Suppressor macrophage treated with lipopolysaccharide for 4 hours (primary cell): ENCODE measurements at regions not wholly inside any gene's neighbourhood (a gene's known extent, or its start where the extent isn't known, plus 50 kb on each side); places are given as distances from the start of the nearest gene placed in this dataset.
"Not testable (repeated sequence)": the region's sequence is repeated elsewhere in the genome, so short reads cannot be mapped to it uniquely, and the experiment has no call there.

ENCODE experiments used
- DNase-seq: peaks from one replicate; pipeline ENCODE4 v3.0.0-alpha.2; 2020

- not testable (repeated sequence) for DNase-seq
Observed at GRCh38 chr21:5066682-5067251, 5454.6 kb upstream of the TPTE start.

GRCh38 chr21:5067326-5068048 lies 5453.9 kb upstream of the TPTE start:
- not testable (repeated sequence) for DNase-seq

GRCh38 chr21:5068649-5069048 lies 5452.7 kb upstream of the TPTE start:
- not testable (repeated sequence) for DNase-seq

DNA sequence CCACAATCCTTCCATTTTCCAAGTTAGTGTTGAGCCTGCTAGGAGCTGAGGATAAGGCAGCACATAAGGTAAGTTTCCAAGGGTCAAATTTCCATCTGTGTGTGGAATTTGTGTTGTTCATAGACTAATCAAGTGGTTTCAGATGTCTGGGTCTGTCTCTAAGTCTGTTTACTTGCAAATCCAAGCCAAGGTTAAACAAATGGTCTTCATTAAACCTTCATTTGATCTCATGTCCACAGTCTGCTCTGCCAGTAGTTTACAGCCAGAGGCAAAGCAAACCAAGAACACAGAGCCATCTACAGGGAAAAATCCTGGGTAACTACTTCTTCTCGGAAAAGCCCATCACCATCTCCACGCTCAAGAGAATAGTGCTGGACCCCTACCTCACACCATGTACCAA lies 5450.2 kb upstream of the TPTE start:
- DNase-seq: not testable (repeated sequence)

DNA sequence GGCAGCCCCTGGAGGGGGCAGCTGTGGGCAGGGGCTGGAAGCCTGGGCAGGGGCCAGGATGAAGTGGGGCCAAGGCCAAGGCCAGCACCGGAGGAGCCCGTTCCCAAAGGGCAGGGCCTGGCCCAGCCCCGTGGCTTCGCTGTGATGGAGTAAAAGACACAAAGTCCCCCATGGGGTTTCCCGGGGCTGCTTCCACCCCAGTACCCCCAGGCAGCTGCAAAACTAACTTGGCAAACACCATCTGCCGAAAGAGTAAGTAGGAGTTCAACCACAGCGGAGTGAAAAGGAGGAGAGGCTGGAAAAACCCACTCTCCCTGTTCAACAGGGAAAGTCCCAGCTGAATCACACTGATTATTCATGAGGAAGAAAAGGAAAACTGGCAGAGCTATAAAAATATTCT lies 5444.5 kb upstream of the TPTE start:
- DNase-seq: not testable (repeated sequence)

DNA sequence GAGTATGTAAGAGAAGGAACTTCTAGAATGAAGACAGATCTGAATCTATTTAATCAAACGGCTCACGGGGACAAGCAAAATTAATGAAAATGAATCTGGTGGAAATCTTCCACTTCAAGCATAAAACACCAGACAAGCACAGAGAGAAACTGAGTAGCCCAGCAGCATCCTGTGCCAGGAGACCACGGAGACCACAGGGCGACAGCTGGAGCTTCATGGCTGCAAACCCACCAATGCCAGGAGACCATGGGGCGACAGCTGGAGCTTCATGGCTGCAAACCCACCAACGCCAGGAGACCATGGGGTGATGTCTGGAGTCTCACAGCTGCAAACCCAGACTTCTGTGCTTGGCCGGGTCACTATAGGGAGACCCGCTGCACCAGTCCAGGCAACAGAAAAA lies 5442.0 kb upstream of the TPTE start:
- not testable (repeated sequence) for DNase-seq

- DNase-seq: not testable (repeated sequence)
Observed at GRCh38 chr21:5080015-5080414, 5441.4 kb upstream of the TPTE start.

- not testable (repeated sequence) for DNase-seq
Observed at GRCh38 chr21:5084246-5084645, 5437.1 kb upstream of the TPTE start.

DNA sequence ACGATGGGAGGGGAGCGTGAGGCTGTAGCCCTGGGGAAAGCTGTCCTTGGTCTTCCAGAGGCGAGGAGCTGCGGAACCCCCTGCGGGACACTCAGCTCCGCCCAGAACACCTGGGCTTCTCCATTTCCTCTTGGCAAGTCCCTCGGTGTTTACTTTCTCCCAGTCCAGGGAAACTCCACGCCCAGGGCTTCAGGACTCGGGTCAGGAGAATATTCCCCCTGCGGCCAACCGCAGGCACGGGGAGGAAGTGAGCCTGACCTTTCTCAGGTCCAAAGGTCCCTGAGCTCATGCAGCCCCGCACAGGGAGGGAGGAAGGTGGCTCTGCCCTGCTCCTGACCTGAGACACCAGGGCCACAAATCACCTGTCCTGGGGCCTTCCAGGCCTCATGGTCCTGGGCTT lies 5435.9 kb upstream of the TPTE start:
- not testable (repeated sequence) for DNase-seq

- peak; percentile 16 for DNase-seq
Observed at GRCh38 chr21:5086416-5086815, 5435.0 kb upstream of the TPTE start.

GRCh38 chr21:5088820-5089219 lies 5432.6 kb upstream of the TPTE start:
- DNase-seq: not testable (repeated sequence)

DNA sequence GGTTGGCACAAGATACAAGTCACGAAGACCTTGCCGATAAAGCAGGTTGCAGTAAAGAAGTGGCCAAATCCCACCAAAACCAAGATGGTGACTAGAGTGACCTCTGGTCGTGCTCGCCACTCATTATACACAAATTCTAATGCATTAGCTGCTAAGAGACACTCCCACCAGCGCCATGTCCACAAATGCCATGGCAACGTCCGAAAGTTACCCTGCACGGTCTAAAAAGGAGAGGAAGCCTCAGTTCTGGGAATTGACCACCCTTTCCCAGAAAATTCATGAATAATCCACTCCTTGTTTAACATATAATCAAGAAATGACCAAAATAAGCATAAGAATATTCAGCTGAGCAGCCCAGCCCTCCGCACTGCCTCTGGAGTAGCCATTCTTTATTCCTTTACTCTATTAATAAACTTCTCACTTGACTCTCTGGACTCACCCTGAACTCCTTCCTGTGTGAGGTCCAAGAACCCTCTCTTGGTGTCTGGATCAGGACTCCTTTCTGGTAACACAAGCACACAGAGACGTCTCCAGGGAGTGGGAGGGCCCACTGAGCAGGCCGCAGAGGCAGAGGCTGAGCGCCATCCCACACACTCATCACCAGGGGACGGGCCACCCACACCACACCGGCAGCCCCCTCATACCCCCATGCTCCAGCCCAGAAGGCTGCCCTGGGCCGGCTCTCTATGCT lies 5431.8 kb upstream of the TPTE start:
- not testable (repeated sequence) for DNase-seq

DNA sequence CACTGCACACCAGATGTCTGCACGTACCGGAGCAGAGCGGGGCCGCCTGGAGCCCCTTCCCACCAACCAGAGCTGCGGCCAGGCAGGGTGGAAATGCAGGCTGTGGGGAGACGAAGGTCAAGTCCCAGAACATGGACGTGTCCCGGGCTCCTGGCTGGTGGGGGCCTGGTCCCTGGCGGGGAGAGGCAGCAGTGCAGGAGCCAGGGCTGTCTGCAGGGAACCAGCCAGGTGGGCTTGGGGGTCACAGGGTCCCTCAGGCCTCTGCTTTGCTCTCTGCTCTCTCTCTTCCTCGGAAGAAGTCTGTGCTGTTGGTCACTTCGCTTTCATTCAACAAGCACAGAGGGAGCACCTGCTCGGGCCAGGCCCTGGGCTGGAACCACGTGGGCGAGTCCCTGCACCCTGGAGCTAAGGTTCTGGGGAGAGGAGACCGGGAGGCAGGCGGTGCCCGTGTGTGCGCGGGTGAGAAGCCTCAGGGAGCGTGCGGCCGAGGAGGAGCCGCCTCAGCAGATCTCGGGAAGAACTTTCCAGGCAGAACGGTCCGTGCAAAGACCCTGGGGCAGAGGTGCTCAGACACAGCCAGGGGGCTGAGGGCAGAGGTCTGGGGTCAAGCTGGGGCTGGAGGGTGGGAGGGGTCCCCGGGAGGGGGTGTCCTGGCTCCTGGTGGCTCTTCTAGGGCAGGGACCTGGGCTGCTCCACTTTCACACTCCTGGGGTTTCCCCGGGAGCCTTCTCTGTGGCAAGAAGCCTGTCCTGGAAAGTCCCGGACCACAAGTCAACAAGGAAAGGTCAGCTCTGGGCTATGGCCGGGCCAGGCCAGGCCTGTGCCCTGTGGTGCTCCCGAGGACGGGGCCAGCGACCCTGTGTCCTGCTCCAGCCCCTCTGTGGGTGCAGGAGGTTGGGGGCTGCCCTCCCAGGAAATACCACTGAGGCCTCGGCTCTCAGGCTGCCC lies 5431.0 kb upstream of the TPTE start:
- DNase-seq: not testable (repeated sequence)

- DNase-seq: not testable (repeated sequence)
Observed at GRCh38 chr21:5091274-5091673, 5430.1 kb upstream of the TPTE start.

DNA sequence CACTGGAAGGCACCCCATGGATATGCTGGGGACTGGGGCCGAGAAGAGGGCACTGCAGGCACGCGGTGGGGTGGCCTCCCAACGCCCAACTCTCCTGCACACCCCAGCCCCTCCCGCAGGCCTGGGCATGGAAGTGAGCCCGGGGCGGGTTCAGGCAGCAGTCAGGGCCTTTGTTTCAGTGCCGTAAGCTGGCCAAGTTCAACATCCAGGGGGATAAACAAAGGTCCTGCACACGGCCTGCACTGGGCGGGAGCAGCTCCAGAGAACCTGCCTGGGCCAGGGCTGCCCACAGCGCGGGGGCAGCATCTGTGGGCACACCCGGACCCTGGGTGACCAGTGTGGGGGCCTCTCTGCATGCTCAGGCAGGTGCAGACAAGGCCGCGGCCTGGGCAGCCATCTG lies 5425.8 kb upstream of the TPTE start:
- not testable (repeated sequence) for DNase-seq

- not testable (repeated sequence) for DNase-seq
Observed at GRCh38 chr21:5098010-5098743, 5423.2 kb upstream of the TPTE start.

DNA sequence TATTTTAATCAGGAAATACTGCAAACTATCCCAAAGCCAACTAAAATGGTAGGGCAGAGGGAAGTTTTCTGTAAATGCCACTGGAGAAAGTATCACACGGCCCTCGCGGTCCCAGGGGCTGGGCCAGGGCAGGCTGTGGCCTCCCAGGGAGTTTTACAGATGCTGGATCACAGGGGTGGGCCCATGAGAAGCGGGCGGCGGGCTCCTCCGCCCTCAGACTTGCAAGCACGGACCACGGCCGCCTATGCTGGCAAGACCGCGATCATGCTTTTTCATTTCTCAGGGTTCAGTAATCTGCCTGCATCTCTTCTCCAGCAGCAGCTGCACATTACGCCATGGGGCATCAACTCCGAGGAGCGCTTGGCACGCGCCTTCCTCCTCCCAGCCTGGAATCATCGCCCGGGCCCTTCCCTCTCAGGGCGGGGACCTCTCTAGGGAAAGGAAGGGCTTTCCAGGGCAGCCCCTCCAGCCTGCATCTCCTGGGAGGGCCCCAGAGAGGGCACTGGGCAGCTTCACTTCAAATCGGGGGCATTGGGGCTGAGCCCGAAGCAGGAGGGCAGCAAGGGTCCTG lies 5420.7 kb upstream of the TPTE start:
- DNase-seq: not testable (repeated sequence)

DNA sequence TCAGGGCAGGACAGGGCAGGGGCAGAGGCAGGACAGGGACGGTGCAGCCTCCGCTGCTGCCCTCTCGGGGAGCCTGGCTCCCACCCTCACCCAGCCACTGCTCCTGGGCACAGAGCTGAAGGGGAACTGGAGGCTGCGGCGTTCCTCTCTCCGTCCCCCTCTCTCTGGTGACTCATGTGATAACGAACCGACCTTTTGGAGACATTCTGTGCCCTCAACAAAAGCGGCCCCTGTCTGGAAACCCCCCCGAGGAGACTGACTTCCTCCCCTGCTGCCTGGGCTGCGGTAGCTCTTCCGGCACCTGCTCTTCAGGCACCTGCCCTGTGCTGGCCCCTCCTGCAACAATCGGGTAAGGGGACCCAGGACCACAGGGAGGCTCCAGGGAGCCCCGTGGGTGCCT lies 5419.6 kb upstream of the TPTE start:
- DNase-seq: peak; percentile 75

GRCh38 chr21:5103880-5104561 lies 5417.4 kb upstream of the TPTE start:
- DNase-seq: not testable (repeated sequence)

DNA sequence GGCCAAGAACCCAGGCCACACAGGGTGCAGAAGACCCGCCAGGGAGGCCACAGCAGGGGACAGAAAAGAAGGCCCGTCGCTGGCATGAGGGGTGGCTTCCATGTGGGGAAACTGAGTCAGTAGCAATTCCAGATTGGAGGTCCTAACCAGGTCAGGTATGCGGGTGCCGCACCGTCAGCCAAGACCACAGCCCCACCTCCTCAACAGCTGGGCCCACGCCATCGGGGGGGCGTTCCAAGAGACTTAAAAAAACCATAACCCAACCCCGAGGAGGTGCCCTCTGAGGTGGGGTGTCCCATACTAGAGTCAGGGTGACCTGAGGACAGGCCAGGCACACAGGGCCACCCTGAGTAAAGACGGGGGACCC lies 5416.8 kb upstream of the TPTE start:
- not testable (repeated sequence) for DNase-seq
